HepG2 (cell line): ENCODE measurements at regions not wholly inside any gene's neighbourhood (a gene's known extent, or its start where the extent isn't known, plus 50 kb on each side); places are given as distances from the start of the nearest gene placed in this dataset.

Experiments
- ATAC-seq: fragments of 200-7000 bp; cut with Tn5 transposase; 3 replicates; pipeline ENCODE4 v1.9.1; 2020; ENCODE audit warnings: mild to moderate bottlenecking, moderate library complexity
- BruUV-seq: library from RNA; stranded (reverse); fragments of 400-500 nt; replicated peaks from 2 replicates; lab custom pipeline; 2021; lab: Mats Ljungman, UMichigan
- CTCF ChIA-PET: fragments of 300-600 bp; formaldehyde crosslinking; extraction: SDS; loops from one replicate; lab custom pipeline; 2021; ENCODE audit warnings: low total read pairs, inconsistent platforms, low intra/inter-chr PET ratio; lab: Yijun Ruan, JAX
- POLR2A ChIA-PET: fragments of 350-600 bp; sonication (Branson Sonifier 250); formaldehyde crosslinking; loops from one replicate; lab custom pipeline; 2020; ENCODE audit warnings: antibody characterized with exemption, inconsistent platforms; lab: Yijun Ruan, JAX
- DNase-seq: peaks from one replicate; pipeline ENCODE4 v3.0.0-alpha.2; 2015; ENCODE audit warnings: low spot score
- FAIRE-seq: peaks from 3 replicates; lab custom pipeline; 2011; peaks lifted over from hg19 to GRCh38; lab: Jason Lieb, UNC
- H2AFZ ChIP-seq: one replicate; pipeline ENCODE4 v1.6.1; 2011; ENCODE audit warnings: low read length, inconsistent platforms
- H3K27ac ChIP-seq: fragments of 300-600 bp; 3 replicates; pipeline ENCODE4 v1.8.0; 2011; ENCODE audit warnings: mixed run types, mild to moderate bottlenecking, mixed read lengths, low read length, inconsistent platforms; ENCODE audit not compliant: insufficient read depth; ENCODE audit errors: extremely low read length
- H3K27me3 ChIP-seq, 2 experiments: fragments of 200-600 bp in 1 of 2; 2 replicates in 1 of 2; 3 replicates in 1 of 2; pipeline versions ENCODE4 v1.6.0 to v1.8.0; 2011; ENCODE audit warnings: low read length in 2 of 2, mild to moderate bottlenecking in 2 of 2, moderate library complexity in 2 of 2, inconsistent platforms in 1 of 2; ENCODE audit not compliant: insufficient read depth in 2 of 2, control insufficient read depth in 1 of 2
- H3K36me3 ChIP-seq, 2 experiments: fragments of 200-600 bp in 1 of 2; replicated peaks in 1 of 2; 2 replicates in 1 of 2; 3 replicates in 1 of 2; pipeline versions ENCODE4 v1.5.1 to v1.8.0; 2011; ENCODE audit warnings: low read length in 2 of 2, inconsistent platforms in 1 of 2; ENCODE audit not compliant: insufficient read depth in 2 of 2, control insufficient read depth in 1 of 2
- H3K4me1 ChIP-seq: 2 replicates; pipeline ENCODE4 v1.5.1; 2012; ENCODE audit warnings: low read length, inconsistent platforms; ENCODE audit not compliant: insufficient read depth
- H3K4me2 ChIP-seq: 2 replicates; pipeline ENCODE4 v1.6.0; 2011; ENCODE audit warnings: low read depth, low read length, inconsistent platforms
- H3K4me3 ChIP-seq, 3 experiments: fragments of 200-600 bp in 1 of 3; sonication (generic), shearing (Covaris generic) in 1 of 3; replicated peaks in 1 of 3; 2 replicates each; pipeline ENCODE4 v1.5.1; 2011 to 2016; ENCODE audit warnings: low read length in 3 of 3, inconsistent platforms in 2 of 3, low read depth in 2 of 3, mild to moderate bottlenecking in 2 of 3, control low read depth in 1 of 3, mixed read lengths in 1 of 3; ENCODE audit not compliant: insufficient read depth in 1 of 3
- H3K79me2 ChIP-seq: one replicate; pipeline ENCODE4 v1.6.1; 2011; ENCODE audit warnings: low read length, inconsistent platforms; ENCODE audit not compliant: insufficient read depth
- H3K9ac ChIP-seq: 2 replicates; pipeline ENCODE4 v1.6.0; 2011; ENCODE audit warnings: mild to moderate bottlenecking, low read depth, low read length, inconsistent platforms; ENCODE audit not compliant: insufficient read depth
- H3K9me3 ChIP-seq: 2 replicates; pipeline ENCODE4 v1.5.1; 2012; ENCODE audit warnings: mild to moderate bottlenecking, low read length
- H4K20me1 ChIP-seq: 2 replicates; pipeline ENCODE4 v1.6.0; 2011; ENCODE audit warnings: inconsistent platforms, mild to moderate bottlenecking, low read length, moderate library complexity; ENCODE audit not compliant: insufficient read depth
- CENPT ChIP-seq: sonication (generic); formaldehyde crosslinking; IDR thresholded peaks from 2 replicates; pipeline ENCODE4 v1.8.0; 2022; ENCODE audit warnings: low read depth, mild to moderate bottlenecking, moderate library complexity, missing genetic modification reagents
- ERF ChIP-seq: IDR thresholded peaks from 2 replicates; pipeline ENCODE4 v1.6.1; 2018; ENCODE audit warnings: missing biosample characterization, missing genetic modification reagents
- FOXA1 ChIP-seq, 2 experiments: fragments of 450-650 bp in 1 of 2; sonication (generic) in 1 of 2; formaldehyde crosslinking in 1 of 2; IDR thresholded peaks; 2 replicates each; pipeline versions ENCODE4 v1.4.0 to v1.6.1; 2016 to 2020; ENCODE audit warnings: missing genetic modification reagents in 1 of 2
- HHEX ChIP-seq: IDR thresholded peaks from 2 replicates; pipeline ENCODE4 v1.6.1; 2016; ENCODE audit warnings: control low read depth
- HMGXB4 ChIP-seq, 2 experiments: sonication (generic) in 1 of 2; formaldehyde crosslinking in 1 of 2; IDR thresholded peaks; 2 replicates each; pipeline versions ENCODE4 v1.4.0 to v1.6.1; 2018 to 2020; ENCODE audit warnings: missing genetic modification reagents in 2 of 2, borderline replicate concordance in 1 of 2, low read depth in 1 of 2, mild to moderate bottlenecking in 1 of 2, missing biosample characterization in 1 of 2
- HOMEZ ChIP-seq: IDR thresholded peaks from 2 replicates; pipeline ENCODE4 v1.6.1; 2016; ENCODE audit warnings: low read depth
- MBNL3 ChIP-seq: fragments of 250-450 bp; sonication (Bioruptor Pico); conservative IDR thresholded peaks from 2 replicates; pipeline ENCODE4 v1.8.0; 2022; ENCODE audit warnings: mild to moderate bottlenecking, inconsistent platforms
- MTA1 ChIP-seq: sonication (generic); formaldehyde crosslinking; IDR thresholded peaks from 2 replicates; pipeline ENCODE4 v1.4.0; 2020; ENCODE audit warnings: missing genetic modification reagents, mild to moderate bottlenecking, borderline replicate concordance
- MTA3 ChIP-seq: sonication (generic); formaldehyde crosslinking; IDR thresholded peaks from 2 replicates; pipeline ENCODE4 v1.4.0; 2020; ENCODE audit warnings: missing genetic modification reagents
- PPARG ChIP-seq: conservative IDR thresholded peaks from 2 replicates; pipeline ENCODE4 v1.6.1; 2016; ENCODE audit warnings: missing biosample characterization, missing genetic modification reagents
- SRF ChIP-seq: IDR thresholded peaks from 2 replicates; pipeline ENCODE4 v1.6.1; 2011; ENCODE audit warnings: mild to moderate bottlenecking, low read depth, low read length, moderate library complexity
- TBP ChIP-seq: sonication (generic); formaldehyde crosslinking; IDR thresholded peaks from 2 replicates; pipeline ENCODE4 v1.5.0; 2020; ENCODE audit warnings: missing genetic modification reagents
- ZBTB21 ChIP-seq: sonication (generic); formaldehyde crosslinking; IDR thresholded peaks from 2 replicates; pipeline ENCODE4 v1.4.0; 2020; ENCODE audit warnings: missing genetic modification reagents
- ZBTB8A ChIP-seq: sonication (generic); formaldehyde crosslinking; IDR thresholded peaks from 2 replicates; pipeline ENCODE4 v1.4.0; 2020; ENCODE audit warnings: mild to moderate bottlenecking, low read depth, missing genetic modification reagents, borderline replicate concordance
- ZSCAN20 ChIP-seq: sonication (generic); formaldehyde crosslinking; IDR thresholded peaks from 2 replicates; pipeline ENCODE4 v1.4.0; 2020; ENCODE audit warnings: missing genetic modification reagents, mild to moderate bottlenecking, borderline replicate concordance
- WGBS: methylation state at CpG from one replicate; pipeline ENCODE4 v1.1.6; 2017; ENCODE audit warnings: low lambda C conversion rate; 5-methylcytosine and 5-hydroxymethylcytosine counted together
- in situ Hi-C: cut with HindIII; loops from 2 replicates; pipeline ENCODE4 v1.10.0; 2017; ENCODE audit warnings: low pct_unique_long_range_greater_than_20kb; ENCODE audit not compliant: extremely low pct_ligation_motif_present
- intact Hi-C: fragments of 100-400 bp; cut with micrococcal nuclease; formaldehyde crosslinking; loops from one replicate; pipeline ENCODE4 v1.10.0; 2022; ENCODE audit not compliant: unreplicated experiment
- TF ChIP-seq, protein P1 (sequence below): sonication (generic); formaldehyde crosslinking; IDR thresholded peaks from 2 replicates; pipeline ENCODE4 v1.4.0; 2020; ENCODE audit warnings: mild to moderate bottlenecking, missing genetic modification reagents

DNA sequence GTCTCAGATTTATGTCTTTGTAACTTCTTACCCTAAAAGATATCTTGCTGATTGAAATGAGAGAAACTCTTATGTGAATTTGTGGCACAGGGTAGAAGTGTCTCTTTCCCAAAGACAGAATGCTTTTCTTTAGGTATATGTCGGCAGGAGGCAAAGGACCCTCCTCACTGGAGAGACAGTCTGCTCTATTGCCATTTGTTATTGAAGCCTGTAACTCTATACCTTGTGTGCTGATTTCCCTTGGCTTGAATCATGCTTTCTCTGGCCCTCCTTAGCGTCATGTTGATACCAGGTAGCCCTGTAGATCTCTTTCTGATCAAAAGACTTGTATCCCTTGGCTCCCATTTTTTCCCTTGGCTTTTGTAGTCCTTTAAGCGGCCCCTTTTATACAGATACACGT lies 284.3 kb downstream of the CXXC4 start:
- intact Hi-C loops (no loop called here), in situ Hi-C loops (no loop called here)
- CTCF ChIA-PET: no interaction called here
- Histone ChIP-seq H2AFZ (no peak overlapping the region), H3K4me3 (no peak overlapping the region), H3K27me3 (no peaks in the 10 kb centered on the region), H3K27ac (no peak overlapping the region), H4K20me1 (no peaks in the 10 kb centered on the region), H3K4me1 (no peaks in the 10 kb centered on the region), H3K36me3 (no peaks in the 10 kb centered on the region), H3K79me2 (no peaks in the 10 kb centered on the region), H3K9me3 (peaks cover 1% of the 10 kb centered on the region; the same call in 1 of the 2 replicates), H3K9ac (no peak overlapping the region), H3K4me2 (no peak overlapping the region)
- TF ChIP-seq, protein P1, sequence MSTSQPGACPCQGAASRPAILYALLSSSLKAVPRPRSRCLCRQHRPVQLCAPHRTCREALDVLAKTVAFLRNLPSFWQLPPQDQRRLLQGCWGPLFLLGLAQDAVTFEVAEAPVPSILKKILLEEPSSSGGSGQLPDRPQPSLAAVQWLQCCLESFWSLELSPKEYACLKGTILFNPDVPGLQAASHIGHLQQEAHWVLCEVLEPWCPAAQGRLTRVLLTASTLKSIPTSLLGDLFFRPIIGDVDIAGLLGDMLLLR (CRISPR knock-in tag): no peak
- TF ChIP-seq MBNL3 (CRISPR knock-in tag): no peak
- TF ChIP-seq MTA3: no peak
- no peak for TF ChIP-seq CENPT (CRISPR knock-in tag)
- TF ChIP-seq TBP (CRISPR knock-in tag): no peak
- no peak for TF ChIP-seq ERF (CRISPR knock-in tag)
- no peak for TF ChIP-seq ZBTB8A (CRISPR knock-in tag)
- no peak for TF ChIP-seq FOXA1 (IDR thresholded peaks at IDR 0.05)
- TF ChIP-seq FOXA1 (CRISPR knock-in tag; IDR thresholded peaks at IDR 0.05): no peak
- TF ChIP-seq SRF: no peak
- TF ChIP-seq MTA1 (CRISPR knock-in tag): no peak
- TF ChIP-seq HOMEZ (CRISPR knock-in tag): no peak
- TF ChIP-seq HMGXB4 (CRISPR knock-in tag; IDR thresholded peaks at IDR 0.05; ENCODE audit: borderline replicate concordance in 1 of 2, low read depth in 1 of 2): no peak
- no peak for TF ChIP-seq ZBTB21
- no peak for TF ChIP-seq ZSCAN20 (CRISPR knock-in tag)
- TF ChIP-seq HHEX (CRISPR knock-in tag): no peak
- no peak for TF ChIP-seq PPARG (CRISPR knock-in tag)
- FAIRE-seq: no peak
- ATAC-seq: no peak
- 5% methylated on average over 4 of the region's 4 CpGs for WGBS
- BruUV-seq: no TSS peak
- POLR2A ChIA-PET: no interaction called here
- DNase-seq: no peak
